CD4-positive, alpha-beta T cell treated with Interleukin-17A for 1 hour (primary cell): ENCODE measurements at regions not wholly inside any gene's neighbourhood (a gene's known extent, or its start where the extent isn't known, plus 50 kb on each side); places are given as distances from the start of the nearest gene placed in this dataset.
"Not testable (repeated sequence)": the region's sequence is repeated elsewhere in the genome, so short reads cannot be mapped to it uniquely, and the experiment has no call there.

Experiments
- DNase-seq: peaks from one replicate; pipeline ENCODE4 v3.0.0-alpha.2; 2020

DNA sequence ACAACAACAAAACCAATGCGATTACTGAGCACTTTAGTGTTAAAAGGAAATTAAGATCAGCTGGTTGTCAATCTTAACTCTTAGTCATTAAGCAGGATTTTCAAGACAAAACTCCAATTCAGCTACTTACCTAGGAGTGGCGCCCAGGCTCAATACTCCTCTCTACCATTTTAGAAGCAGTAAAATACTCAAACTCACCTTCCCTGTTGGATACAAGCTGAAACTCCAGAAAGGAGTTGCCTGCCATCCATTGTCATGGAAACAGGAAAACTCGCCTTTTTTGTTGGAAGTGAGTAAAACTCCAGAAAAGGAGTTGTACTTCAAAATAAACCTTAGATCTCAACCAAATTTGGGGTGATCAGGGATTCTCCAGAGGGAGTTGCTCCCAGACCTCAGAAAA lies 127.0 kb upstream of the F3 start:
- DNase-seq: no peak

DNA sequence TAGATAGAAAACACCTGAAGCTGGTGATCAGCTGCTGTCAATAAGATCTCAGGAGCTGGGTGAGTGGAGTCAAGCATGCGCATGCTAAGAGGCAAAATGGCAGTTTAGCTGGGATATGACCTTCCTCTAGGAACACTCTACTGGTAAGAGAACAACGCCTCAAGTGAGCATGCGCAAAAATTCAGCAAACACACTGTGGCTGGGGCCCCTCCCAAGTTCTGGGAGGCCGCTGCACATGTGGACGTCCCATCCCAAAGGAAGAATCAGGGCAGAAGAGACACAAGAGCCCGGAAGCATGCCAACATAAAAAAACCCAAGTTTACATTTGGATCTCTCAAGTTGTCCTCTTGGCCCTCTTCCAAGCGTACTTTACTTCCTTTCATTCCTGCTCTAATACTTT lies 126.3 kb upstream of the F3 start:
- no peak for DNase-seq

DNA sequence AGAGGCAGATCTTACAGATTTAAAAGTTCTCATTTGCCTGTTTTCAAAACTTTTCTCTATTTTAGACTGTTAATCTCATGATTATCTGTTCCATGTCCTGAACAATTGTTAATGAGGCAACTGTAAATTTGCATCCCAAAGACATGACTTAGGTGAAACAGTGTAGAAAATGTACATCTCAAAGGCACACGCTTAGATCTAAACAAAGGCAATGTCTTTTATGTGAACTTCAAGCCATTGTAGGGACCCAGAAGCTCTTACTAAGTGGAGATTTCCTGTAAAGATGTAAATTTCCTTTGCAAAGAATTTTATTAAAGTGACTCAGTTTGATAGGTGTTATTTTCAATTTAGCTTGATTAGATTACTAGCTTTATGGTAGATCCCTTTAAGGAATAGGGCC lies 125.2 kb upstream of the F3 start:
- no peak for DNase-seq

DNA sequence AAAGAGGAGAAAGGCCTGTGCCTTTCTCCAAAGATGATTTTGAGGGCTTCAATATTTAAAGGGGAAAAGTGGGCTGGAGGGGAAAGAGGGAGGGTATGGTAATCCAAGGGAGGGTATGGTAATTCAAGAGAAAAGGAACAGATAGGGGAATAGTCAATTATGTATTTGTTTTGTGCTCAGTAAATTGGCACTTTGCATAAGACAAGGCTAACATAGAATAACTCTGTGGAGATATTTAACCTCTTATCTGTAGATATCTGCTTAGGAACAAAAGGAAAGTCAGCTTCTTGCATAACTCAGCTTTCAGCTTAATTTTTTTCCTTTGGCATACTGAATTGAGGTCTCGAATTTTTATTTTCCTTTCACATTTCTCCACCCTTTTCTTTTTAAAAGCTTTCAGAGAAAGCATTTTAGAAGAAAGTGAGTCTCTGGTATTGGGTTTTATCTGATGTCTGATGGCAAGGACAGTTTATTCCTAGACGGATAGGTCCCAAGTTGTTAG lies 119.9 kb upstream of the F3 start:
- no peak for DNase-seq

DNA sequence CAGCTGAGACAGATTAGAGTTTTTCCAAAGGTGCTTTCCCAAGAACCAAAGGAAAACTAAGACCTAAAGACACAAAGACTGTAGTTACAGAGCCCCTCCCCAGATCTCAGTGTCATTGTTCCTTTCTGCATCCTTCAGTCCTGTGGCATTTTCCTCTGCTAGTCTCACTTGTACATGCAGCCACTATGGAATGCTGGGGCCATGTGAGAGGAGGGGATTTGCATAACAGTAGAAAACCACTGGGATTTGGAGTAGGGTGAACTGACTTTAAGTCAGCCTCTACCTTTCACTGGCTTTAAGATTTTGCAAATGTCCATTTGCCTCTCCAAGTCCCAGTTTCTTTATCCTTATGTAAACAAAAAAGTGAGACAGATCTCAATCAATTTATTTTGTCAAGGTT lies 119.4 kb upstream of the F3 start:
- no peak for DNase-seq

DNA sequence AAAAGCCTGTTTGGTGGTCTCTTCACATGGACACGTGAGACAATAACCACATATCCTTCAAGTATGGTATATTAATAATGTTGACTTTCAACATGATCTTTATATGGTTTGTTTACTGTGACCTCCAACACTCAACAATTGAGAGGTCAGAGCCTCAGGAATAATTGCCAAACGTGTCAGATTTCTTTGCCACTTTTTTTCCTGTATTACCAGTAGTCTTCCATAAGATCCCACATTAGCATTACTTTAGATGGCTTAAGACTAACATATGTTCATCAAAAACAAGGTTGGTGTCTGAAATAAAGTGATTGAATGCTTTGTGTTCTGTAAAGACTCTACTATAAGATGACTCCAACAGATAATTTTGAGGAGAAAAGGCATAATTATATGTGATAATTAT lies 118.7 kb upstream of the F3 start:
- no peak for DNase-seq

DNA sequence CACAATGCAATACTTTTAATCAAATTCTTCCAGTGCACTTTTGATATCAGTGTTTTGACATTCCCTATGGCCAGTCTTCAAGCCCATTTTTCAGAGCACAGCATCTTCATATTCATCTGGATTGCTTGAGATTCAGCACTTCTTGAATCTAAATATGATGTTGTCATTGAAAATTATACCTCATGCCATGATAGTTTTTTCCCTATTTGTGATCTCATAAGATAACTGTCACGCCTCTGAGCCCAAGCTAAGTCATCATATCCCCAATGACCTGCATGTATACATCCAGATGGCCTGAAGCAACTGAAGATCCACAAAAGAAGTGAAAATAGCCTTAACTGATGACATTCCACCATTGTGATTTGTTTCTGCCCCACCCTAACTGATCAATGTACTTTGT lies 117.6 kb upstream of the F3 start:
- DNase-seq: not testable (repeated sequence)

DNA sequence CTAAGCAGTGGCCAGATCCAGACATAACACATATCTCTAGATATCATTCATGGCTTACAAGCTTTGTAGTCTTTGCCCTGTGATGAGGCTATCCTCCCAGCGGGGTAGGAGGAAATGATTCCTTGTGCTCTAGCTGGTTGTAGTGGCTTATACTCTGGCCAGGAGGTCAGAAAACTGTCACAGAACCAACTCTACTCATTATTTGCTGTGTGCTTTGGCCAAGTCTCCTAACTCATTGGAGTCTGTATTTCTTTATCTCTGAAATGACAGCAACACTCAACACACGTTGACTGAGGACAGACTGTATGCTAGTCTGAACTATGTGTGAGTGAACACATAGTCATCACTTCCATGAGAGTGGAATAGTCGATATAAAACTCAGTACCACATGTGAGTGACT lies 116.7 kb upstream of the F3 start:
- DNase-seq: no peak

DNA sequence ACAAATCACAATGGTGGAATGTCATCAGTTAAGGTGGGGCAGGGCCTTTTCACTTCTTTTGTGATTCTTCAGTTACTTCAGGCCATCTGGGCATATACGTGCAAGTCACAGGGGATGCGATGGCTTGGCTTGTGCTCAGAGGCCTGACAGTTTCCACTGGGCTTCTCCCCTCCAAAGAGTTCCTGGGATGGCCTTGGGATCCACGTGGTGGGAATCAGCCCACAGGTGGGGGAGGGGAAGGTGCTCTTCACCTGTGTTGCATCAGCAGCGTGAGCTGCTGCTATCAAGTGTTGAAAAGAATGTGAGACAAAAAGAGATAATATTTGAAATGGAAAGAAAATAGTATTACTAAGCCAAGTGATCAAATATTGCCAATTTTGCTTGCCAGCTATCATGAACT lies 116.2 kb upstream of the F3 start:
- not testable (repeated sequence) for DNase-seq

DNA sequence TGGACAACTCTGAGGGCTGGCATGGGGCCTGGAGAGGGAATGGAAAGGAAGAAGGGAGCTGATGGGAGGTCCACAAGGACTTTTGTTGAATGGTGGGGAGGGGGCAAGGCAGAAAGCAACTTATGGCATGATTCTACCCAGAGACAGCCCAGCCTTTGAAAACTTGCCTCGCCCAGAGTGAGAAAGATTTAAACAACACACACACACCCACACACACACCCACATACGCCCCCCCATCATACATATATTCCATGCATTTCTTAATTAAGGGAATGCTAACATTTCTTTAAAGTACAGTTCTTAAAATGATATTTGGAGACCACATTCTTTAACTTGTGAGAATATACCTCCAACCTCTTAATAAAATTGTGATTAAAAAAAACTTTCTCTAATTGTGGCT lies 115.4 kb upstream of the F3 start:
- no peak for DNase-seq

DNA sequence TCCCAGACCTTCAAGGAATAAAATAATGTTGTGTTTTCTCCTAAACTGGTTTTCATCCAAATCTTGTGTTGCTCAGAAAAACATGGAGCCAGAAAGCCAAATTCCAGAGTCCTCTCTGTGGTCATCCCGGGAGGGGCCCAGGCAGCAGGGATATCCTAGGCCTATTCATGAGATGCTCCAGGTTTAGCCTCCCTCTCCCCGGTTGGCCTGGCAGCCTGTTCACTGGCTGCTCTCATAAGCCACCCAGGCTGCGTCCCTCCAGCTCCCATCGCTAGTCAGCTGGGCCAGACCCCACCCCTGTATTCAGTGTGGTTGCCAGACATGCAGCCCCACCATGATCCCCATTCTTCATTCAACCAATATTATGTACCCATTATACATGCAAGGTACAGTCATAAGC lies 113.4 kb upstream of the F3 start:
- no peak for DNase-seq

DNA sequence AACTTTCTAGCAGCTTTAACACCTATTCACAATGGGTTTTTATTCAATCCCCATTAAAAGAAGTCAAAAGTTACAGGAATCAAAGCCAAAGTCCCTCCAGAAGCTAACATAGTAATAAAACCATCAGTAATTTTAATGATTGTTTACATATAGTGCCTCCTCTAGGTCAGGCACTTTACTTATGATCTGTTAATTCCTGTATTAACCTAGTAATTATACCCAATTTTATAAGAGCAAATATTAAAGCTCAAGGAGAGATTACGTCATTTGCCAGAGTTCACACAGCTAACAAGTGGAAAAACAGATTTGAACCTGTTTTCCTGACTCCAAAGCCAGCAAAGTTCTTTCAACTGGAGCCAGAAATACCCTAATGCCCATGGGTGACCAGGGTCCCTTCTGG lies 112.9 kb upstream of the F3 start:
- no peak for DNase-seq

DNA sequence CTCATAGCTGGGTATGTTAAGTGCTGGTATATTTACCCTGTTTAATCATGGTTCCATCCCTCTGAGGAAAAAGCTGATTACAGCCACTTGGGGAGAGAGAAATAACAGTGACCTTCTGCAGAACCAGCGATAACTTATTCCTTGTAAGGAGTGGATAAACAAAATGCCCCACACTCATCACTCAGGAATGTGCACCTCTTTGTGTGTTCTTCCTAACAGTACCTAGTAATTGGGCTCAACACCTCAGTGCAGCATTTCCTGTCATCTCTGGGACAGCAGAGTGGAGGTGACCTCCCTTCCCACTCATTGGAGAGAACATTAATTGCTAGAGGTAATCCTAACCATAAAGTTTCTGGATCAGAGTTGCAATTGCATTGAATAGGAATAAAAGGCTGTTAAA lies 112.5 kb upstream of the F3 start:
- no peak for DNase-seq

DNA sequence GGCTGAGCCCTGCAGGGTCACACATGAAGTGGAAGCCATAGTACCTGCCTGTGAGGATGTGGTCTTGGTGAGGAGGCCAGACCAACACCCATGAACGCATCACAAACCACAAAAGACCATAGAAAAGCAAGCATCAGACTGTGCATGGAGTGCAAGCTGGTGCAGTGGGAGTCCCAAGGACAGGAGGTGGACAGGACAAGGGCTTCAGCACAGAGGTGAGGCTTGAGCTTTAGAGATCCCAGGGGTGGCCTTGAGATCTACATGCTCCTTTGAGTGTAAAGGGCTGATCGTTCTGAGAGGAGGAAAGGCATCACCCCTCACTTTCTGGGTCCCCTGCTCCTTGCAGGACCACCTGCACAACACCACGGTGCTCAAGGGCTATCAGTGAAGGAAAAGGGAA lies 111.9 kb upstream of the F3 start:
- no peak for DNase-seq

DNA sequence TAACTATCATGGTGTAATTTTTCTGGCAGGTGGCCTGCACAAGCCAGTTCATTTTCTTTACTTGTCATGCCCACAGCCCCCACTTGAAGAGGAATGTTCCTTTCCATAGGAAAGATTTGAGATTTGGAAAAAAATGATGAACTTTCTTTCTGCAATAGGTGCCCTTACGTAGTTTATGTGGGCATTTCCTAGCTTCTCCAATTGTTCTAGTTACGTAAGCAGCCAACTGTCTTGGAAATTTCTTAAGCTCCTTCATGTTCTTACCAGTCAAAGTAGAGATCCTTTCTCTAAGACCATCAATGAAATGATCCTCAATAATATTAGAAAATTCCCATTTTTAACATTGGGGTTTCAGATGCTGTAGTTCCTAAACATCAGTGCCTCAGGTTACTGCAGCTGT lies 109.5 kb upstream of the F3 start:
- no peak for DNase-seq

DNA sequence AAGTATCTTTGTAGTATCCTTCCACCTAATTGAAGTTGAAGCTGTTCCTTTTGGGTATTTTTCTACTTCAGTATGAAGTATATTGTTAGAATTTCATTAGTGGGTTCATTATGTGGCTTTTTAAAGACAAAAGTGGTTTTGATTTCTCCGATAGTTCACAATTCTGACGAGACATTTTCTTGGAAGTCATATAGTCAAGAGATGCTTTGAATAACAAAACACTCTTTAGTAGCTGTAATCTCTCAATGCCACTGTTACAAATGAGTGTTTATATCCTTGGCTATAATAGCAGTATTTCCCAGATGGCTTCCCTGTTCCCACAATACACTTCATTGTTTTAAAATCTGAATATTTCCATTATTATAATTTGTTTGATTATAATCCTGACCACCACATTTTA lies 108.7 kb upstream of the F3 start:
- DNase-seq: no peak

DNA sequence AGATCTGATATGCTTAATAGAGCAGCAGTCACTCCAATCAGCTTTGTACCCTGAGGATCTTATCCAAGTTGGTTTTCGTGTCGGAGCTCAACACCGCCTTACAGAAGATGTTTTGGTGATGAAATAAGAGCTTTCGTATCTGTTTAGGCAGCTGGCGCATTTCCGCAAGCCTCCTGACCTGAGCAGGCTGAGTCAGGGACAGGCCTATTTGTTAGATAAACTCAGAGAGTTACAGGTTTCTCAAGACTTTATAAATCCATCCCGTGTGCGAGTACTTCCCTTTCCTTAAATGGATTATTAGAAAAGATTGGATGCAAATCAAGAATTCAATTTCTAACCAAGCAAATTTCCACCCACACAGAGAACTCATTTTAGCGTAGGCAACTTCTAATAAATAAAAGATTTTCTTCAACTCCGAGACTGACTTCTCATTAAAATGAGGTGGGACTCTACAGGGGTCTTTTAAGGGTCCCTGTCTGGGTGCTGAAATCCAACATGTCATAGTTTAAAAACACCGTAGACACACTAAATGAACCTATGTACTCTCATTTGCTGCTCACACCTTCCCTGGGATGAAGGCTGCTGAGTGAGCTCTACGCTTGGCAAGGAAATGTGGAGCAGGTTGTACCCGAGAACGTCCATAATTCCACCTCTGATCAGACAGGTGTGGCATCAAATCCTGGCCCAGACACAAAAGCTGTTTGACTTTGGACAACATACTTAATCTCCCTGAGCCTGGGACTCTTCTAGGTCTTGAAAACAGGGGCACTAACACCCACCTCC lies 106.9 kb upstream of the F3 start:
- no peak for DNase-seq

DNA sequence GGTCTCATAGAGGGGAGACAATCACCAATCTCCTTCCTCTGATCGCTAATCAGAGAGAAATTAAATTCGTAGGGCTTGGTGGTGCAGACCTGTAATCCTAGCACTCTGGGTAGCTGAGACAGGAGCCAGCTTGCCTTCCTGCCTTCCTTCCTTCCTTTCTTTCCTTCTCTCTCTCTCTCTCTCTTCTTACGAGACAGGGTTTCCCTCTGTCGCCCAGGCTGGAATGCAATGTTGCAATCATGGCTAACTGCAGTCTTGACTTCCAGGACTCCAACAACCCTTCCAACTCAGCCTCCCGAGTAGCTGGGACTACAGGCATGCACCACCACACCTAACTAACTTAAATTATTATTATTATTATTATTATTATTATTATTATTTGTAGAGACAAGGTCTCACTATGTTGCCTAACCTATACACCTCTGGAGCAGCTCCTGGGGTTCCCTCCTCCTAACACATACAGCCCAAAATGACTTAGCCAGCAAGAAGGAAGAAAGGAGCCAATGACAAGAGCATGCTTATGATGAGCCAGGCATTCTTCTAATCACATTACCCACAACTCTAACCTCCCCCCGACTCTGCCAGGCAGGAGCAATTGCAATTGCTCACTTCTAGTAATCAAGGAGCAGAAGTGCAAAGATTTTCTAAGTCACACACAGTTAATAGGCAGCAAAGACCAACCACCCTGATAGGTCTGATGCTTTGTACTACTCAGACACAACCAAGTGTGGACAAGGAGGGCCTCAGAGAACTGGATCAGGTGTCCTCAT lies 105.4 kb upstream of the F3 start:
- DNase-seq: no peak

DNA sequence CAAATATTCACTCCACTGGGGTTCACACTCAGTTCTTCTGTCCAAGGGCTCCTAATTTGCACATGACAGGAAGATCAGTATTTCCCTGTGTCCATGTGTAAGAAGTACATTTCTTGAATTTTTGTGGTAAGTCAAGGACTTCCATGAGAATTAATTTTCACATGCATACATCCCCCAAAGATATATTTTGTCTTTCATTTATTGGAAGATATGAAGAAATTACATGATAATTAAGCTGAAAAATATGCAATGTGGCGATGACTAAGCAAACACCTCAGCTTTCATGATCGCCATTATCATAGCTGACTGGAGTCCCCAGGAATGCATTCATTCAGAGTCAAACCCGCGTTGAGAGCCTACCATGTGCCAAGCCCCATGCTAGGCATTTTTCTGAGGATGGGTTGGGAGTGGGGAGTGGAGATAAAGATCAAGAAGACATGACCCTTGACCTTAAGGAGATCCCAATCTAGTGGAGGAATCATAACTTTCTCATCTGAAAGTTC lies 104.6 kb upstream of the F3 start:
- DNase-seq: no peak

DNA sequence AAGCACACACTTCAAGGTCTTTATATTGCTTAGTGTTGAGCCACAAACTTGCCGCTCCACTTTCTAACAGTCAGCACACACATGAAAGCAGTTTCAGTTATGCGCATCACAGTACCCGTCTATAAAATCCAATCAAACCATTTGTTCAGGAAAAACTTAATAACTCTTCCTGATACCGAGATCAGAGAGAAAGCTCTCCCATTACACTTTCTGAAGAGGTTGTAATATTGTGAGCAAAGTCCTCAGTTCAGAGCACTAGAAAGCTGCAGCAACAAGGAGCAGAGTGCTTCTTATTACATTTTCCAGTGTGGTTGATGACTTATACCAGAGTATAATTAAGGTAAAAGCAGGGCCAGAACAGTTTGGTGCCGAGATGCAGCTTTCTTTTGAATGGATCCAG lies 102.8 kb upstream of the F3 start:
- no peak for DNase-seq

DNA sequence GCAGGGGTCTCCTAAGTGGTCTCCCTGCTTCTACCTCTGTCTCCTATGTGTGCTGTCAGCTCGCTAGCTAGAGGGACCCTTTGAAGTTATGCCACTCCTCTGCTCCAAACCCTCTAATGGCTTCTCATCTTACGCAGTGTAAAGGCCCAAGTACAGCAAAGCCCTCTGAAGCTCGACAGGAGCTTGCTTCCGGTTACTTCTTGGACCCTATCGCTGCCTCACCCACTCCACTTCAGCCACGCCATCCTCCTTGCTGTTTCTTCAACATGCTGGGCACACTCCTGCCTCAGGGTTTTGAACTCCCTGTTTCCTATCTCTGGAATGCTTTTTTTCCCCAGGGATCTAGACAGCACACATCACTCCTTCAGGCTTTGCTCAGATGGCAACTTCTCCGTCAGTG lies 102.3 kb upstream of the F3 start:
- no peak for DNase-seq

DNA sequence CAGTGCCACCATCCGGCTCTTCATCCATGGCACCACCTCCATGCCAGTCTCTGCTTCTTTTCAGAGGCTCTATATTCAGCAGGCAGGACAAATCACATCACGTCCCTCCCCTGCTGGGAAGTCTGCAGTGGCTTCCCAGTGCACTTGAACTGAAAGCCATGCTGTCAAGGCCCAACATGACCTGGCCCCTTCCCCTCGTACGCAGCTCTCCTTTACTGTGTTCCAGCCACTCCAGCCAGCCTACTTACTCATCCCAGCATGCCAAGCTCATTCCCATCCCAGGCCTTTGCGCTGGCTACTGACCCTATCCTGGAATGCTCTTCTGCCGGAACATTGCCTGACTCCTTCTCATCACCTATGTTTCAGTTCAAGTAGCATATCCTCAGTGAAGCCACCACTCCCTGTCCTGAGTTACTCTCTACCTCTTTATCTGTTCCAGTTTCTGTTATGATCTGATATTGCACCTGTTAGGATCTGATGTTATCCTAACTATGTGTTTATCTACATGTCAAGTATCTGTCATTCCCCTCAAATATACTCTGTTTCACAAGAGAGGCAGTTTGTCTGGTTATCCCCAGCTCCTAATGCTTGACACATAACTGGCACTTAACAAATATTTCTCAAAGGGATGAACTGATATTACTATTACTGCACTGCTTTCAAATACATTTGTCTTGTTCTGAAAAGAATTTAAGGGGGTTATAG lies 101.2 kb upstream of the F3 start:
- no peak for DNase-seq

DNA sequence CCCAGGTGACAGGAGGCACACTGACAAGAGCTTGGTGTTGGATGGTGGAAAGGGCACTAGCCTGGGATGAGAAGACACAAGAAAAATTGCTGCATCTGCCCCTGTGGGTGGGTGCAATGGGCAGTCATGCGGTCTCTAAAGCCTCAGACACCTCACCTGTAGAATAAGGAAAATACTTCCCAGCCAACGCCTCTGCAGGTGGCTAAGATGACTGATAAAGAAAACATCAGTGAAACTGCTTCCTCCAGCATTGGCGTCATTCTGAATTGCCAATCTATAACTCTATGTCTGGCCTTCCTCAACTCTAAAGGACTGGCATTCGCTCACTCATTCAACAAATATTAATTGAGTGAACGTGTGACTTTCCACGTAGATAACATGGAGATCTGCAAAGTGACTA lies 100.4 kb upstream of the F3 start:
- DNase-seq: no peak

DNA sequence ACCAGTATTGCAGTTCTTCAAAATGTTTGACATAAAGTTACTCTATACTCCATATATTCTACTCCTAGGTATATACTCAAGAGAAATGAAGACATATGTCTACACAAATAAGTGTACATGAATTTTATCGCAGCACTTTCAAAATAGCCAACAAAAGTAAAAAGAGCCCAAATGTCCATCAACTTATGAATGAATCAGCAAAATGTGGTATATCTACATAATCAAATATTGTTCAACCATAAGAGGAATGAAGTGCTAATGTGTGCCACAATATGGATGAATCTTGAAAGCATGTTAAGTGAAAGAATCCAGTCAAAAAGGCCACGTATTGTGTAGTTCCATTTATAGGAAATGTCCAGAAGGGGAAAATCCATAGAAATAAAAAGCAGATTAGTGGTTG lies 98.6 kb upstream of the F3 start:
- DNase-seq: no peak
